GM12873 (cell line): ENCODE measurements at regions not wholly inside any gene's neighbourhood (a gene's known extent, or its start where the extent isn't known, plus 50 kb on each side); places are given as distances from the start of the nearest gene placed in this dataset.

Source experiments
- TF ChIP-seq, protein P1 (sequence below): IDR thresholded peaks from 2 replicates; pipeline ENCODE4 v1.5.1; 2012; ENCODE audit warnings: low read depth, mild to moderate bottlenecking, moderate library complexity, low read length, control low read depth; ENCODE audit not compliant: insufficient read depth; ENCODE audit errors: missing control alignments

GRCh38 chr10:90394311-90394710 is 463.5 kb downstream of the HTR7 start:
- TF ChIP-seq, protein P1, sequence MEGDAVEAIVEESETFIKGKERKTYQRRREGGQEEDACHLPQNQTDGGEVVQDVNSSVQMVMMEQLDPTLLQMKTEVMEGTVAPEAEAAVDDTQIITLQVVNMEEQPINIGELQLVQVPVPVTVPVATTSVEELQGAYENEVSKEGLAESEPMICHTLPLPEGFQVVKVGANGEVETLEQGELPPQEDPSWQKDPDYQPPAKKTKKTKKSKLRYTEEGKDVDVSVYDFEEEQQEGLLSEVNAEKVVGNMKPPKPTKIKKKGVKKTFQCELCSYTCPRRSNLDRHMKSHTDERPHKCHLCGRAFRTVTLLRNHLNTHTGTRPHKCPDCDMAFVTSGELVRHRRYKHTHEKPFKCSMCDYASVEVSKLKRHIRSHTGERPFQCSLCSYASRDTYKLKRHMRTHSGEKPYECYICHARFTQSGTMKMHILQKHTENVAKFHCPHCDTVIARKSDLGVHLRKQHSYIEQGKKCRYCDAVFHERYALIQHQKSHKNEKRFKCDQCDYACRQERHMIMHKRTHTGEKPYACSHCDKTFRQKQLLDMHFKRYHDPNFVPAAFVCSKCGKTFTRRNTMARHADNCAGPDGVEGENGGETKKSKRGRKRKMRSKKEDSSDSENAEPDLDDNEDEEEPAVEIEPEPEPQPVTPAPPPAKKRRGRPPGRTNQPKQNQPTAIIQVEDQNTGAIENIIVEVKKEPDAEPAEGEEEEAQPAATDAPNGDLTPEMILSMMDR: no peak

- TF ChIP-seq, protein P1: no peak
Observed at GRCh38 chr10:90396721-90397120, 461.1 kb downstream of the HTR7 start.

GRCh38 chr10:90398566-90398965 is 459.3 kb downstream of the HTR7 start:
- TF ChIP-seq, protein P1: no peak

DNA sequence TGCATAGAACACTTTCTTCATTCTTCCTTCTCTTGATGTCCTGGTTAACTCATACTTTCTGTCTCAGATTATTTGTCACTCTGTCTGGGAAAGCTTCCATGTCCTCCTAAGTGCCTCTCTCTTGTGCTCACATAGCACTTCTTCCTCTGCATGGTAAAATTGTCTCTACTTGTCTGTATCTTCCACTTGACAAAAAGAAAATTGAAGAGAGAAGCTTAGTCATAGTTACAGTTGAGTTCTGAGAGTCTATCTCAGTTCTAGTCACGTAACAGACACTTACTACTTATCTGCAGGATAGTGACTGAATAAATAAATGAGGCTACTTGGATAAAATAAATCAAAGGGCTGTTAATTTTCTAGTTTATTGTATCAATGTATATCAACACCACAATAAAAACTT is 458.1 kb downstream of the HTR7 start:
- TF ChIP-seq, protein P1: no peak

GRCh38 chr10:90403211-90404000 is 454.4 kb downstream of the HTR7 start:
- TF ChIP-seq, protein P1: no peak

GRCh38 chr10:90407131-90407530 is 450.7 kb downstream of the HTR7 start:
- TF ChIP-seq, protein P1: no peak

GRCh38 chr10:90407851-90408250 is 450.0 kb downstream of the HTR7 start:
- TF ChIP-seq, protein P1: no peak

DNA sequence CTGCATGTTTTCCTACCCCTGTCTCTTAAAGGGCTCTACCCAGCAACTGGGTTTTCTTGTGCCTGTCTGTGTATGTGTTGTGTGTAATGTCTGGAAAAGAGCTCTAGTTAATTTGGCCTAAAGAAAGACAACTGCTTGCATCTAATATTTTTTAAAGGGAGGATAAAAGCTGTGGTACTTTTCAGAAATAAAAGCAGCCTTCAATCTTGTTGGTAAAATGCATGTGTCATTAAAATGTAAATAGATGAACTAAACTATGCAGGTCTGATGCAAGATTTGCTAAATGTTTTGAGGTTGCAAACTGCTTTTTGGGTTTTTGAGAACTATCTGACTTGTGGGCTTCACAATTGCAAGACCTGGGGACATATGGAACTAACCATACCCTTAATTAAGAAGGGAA is 445.3 kb downstream of the HTR7 start:
- TF ChIP-seq, protein P1: no peak
